HEK293T (cell line): ENCODE measurements at regions not wholly inside any gene's neighbourhood (a gene's known extent, or its start where the extent isn't known, plus 50 kb on each side); places are given as distances from the start of the nearest gene placed in this dataset.

Experiments
- BHLHE40 ChIP-seq: fragments of 450-650 bp; IDR thresholded peaks from 2 replicates; pipeline ENCODE4 v1.6.1; 2016; ENCODE audit warnings: mild to moderate bottlenecking, moderate library complexity, borderline replicate concordance
- HDGF ChIP-seq: fragments of 450-650 bp; IDR thresholded peaks from 2 replicates; pipeline ENCODE4 v1.6.1; 2017; ENCODE audit warnings: antibody characterized with exemption, borderline replicate concordance
- SUZ12 ChIP-seq: fragments of 450-650 bp; IDR thresholded peaks from 2 replicates; pipeline ENCODE4 v1.6.1; 2016; ENCODE audit warnings: mild to moderate bottlenecking

DNA sequence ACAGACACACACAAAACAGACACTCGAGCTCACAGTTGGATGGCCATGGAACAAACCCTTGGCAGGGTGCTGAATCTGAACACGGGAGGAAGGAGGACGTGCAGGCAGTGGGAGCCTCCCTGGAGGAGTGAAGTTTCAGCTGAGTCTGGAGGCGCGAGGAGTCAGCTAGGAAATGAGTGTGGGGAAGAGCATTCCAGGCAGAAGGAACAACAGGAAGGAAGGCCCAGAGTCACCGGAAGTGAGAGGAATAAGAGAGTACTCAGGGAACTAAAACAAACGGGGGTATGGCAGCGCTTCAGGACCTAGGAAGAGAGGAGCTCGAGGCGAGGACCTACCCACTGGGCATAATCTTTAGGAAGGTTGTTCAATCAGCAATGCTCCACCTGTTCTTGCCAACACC lies 137.3 kb downstream of the SYF2 start:
- TF ChIP-seq SUZ12 (no peak), BHLHE40 (no peak), HDGF (no peak)
